SJCRH30 (cell line): ENCODE measurements at regions not wholly inside any gene's neighbourhood (a gene's known extent, or its start where the extent isn't known, plus 50 kb on each side); places are given as distances from the start of the nearest gene placed in this dataset.
"Not testable (repeated sequence)": the region's sequence is repeated elsewhere in the genome, so short reads cannot be mapped to it uniquely, and the experiment has no call there.

Source experiments
- DNase-seq, 2 experiments: peaks; one replicate each; pipeline ENCODE4 v3.0.0-alpha.2; 2015 to 2020
- H3K27ac ChIP-seq: fragments of 250-450 bp; sonication (Bioruptor Pico); 2 replicates; pipeline ENCODE4 v1.5.1; 2020; ENCODE audit warnings: mild to moderate bottlenecking, moderate library complexity
- H3K27me3 ChIP-seq: fragments of 250-450 bp; sonication (Bioruptor Pico); 2 replicates; pipeline ENCODE4 v1.5.1; 2020; ENCODE audit warnings: mild to moderate bottlenecking, moderate library complexity
- H3K36me3 ChIP-seq: fragments of 250-450 bp; sonication (Bioruptor Pico); 2 replicates; pipeline ENCODE4 v1.5.1; 2020; ENCODE audit warnings: mild to moderate bottlenecking, moderate library complexity
- H3K4me1 ChIP-seq: fragments of 250-450 bp; sonication (Bioruptor Pico); 2 replicates; pipeline ENCODE4 v1.5.1; 2020; ENCODE audit warnings: mild to moderate bottlenecking, moderate library complexity
- H3K4me3 ChIP-seq: fragments of 250-450 bp; sonication (Bioruptor Pico); 2 replicates; pipeline ENCODE4 v1.5.1; 2020; ENCODE audit warnings: mild to moderate bottlenecking, moderate library complexity
- H3K9me3 ChIP-seq: fragments of 250-450 bp; sonication (Bioruptor Pico); replicated peaks from 2 replicates; pipeline ENCODE4 v1.5.1; 2020; ENCODE audit warnings: mild to moderate bottlenecking, moderate library complexity

GRCh38 chr6:153357391-153357790, 226.3 kb upstream of the RGS17 start:
- DNase-seq: no peak
- peaks cover 14% of the 10 kb centered on the region; the same call in 1 of the 2 replicates for H3K4me1 ChIP-seq
- no peak overlapping the region for H3K4me3 ChIP-seq
- H3K27ac ChIP-seq: no peak overlapping the region
- no peaks in the 10 kb centered on the region for H3K36me3 ChIP-seq
- H3K27me3 ChIP-seq: no peaks in the 10 kb centered on the region
- 0 out of 2 replicates have a peak, but pooled peaks cover 2% of the 10 kb centered on the region for H3K9me3 ChIP-seq

- Histone ChIP-seq H3K9me3 (no peaks in the 10 kb centered on the region), H3K4me3 (no peak overlapping the region), H3K27ac (no peak overlapping the region), H3K36me3 (no peaks in the 10 kb centered on the region), H3K4me1 (no peaks in the 10 kb centered on the region), H3K27me3 (no peaks in the 10 kb centered on the region)
- DNase-seq: no peak
Measured at GRCh38 chr6:153340568-153340967, 209.5 kb upstream of the RGS17 start.

- DNase-seq: no peak
- H3K4me1 ChIP-seq: peaks cover 9% of the 10 kb centered on the region
- H3K36me3 ChIP-seq: no peaks in the 10 kb centered on the region
- H3K9me3 ChIP-seq: peaks cover 10% of the 10 kb centered on the region
- no peaks in the 10 kb centered on the region for H3K27me3 ChIP-seq
- no peak overlapping the region for H3K27ac ChIP-seq
- no peak overlapping the region for H3K4me3 ChIP-seq
Measured at GRCh38 chr6:153334121-153334520, 203.0 kb upstream of the RGS17 start.

GRCh38 chr6:153331221-153331620, 200.1 kb upstream of the RGS17 start:
- not testable (repeated sequence) for H3K27me3 ChIP-seq, H3K36me3 ChIP-seq, H3K4me3 ChIP-seq, H3K27ac ChIP-seq, H3K9me3 ChIP-seq, DNase-seq
- H3K4me1 ChIP-seq: peaks cover 36% of the 10 kb centered on the region

- Histone ChIP-seq H3K4me3 (no peak overlapping the region), H3K9me3 (peaks cover 14% of the 10 kb centered on the region), H3K27me3 (no peaks in the 10 kb centered on the region), H3K27ac (peak overlapping the region; percentile 98), H3K4me1 (peaks cover 41% of the 10 kb centered on the region), H3K36me3 (no peaks in the 10 kb centered on the region)
- DNase-seq: peak; percentile 91 to 95
Measured at GRCh38 chr6:153328194-153328593, 197.1 kb upstream of the RGS17 start.

GRCh38 chr6:153325661-153326060, 194.6 kb upstream of the RGS17 start:
- H3K27ac ChIP-seq: peak overlapping the region; percentile 98
- peaks cover 9% of the 10 kb centered on the region for H3K9me3 ChIP-seq
- peak in 1 of 2 experiments; percentile 32 for DNase-seq
- no peaks in the 10 kb centered on the region for H3K27me3 ChIP-seq
- H3K4me3 ChIP-seq: no peak overlapping the region
- H3K4me1 ChIP-seq: peaks cover 41% of the 10 kb centered on the region
- H3K36me3 ChIP-seq: no peaks in the 10 kb centered on the region

GRCh38 chr6:153312634-153313033, 181.6 kb upstream of the RGS17 start:
- H3K4me1 ChIP-seq: no peaks in the 10 kb centered on the region
- no peak overlapping the region for H3K27ac ChIP-seq
- no peaks in the 10 kb centered on the region for H3K36me3 ChIP-seq
- H3K4me3 ChIP-seq: no peak overlapping the region
- no peaks in the 10 kb centered on the region for H3K9me3 ChIP-seq
- DNase-seq: peak; percentile 70 to 87
- no peaks in the 10 kb centered on the region for H3K27me3 ChIP-seq

GRCh38 chr6:153309651-153310050, 178.6 kb upstream of the RGS17 start:
- Histone ChIP-seq H3K36me3 (no peaks in the 10 kb centered on the region), H3K9me3 (no peaks in the 10 kb centered on the region), H3K27me3 (no peaks in the 10 kb centered on the region), H3K27ac (no peak overlapping the region), H3K4me3 (no peak overlapping the region), H3K4me1 (no peaks in the 10 kb centered on the region)
- DNase-seq: no peak

- Histone ChIP-seq H3K9me3 (no peaks in the 10 kb centered on the region; the same call in 1 of the 2 replicates), H3K4me3 (no peak overlapping the region), H3K27ac (no peak overlapping the region), H3K27me3 (no peaks in the 10 kb centered on the region), H3K36me3 (no peaks in the 10 kb centered on the region), H3K4me1 (peaks cover 5% of the 10 kb centered on the region)
- DNase-seq: no peak
Measured at GRCh38 chr6:153302133-153302532, 171.1 kb upstream of the RGS17 start.

GRCh38 chr6:153301602-153302001, 170.5 kb upstream of the RGS17 start:
- no peak overlapping the region for H3K27ac ChIP-seq
- H3K9me3 ChIP-seq: no peaks in the 10 kb centered on the region; the same call in 1 of the 2 replicates
- peaks cover 5% of the 10 kb centered on the region for H3K4me1 ChIP-seq
- H3K27me3 ChIP-seq: no peaks in the 10 kb centered on the region
- DNase-seq: no peak
- no peaks in the 10 kb centered on the region for H3K36me3 ChIP-seq
- no peak overlapping the region for H3K4me3 ChIP-seq

- not testable (repeated sequence) for H3K27ac ChIP-seq, H3K36me3 ChIP-seq, DNase-seq, H3K27me3 ChIP-seq, H3K9me3 ChIP-seq, H3K4me1 ChIP-seq, H3K4me3 ChIP-seq
Measured at GRCh38 chr6:153282456-153282855, 151.4 kb upstream of the RGS17 start.

GRCh38 chr6:153275997-153276396, 144.9 kb upstream of the RGS17 start:
- Histone ChIP-seq H3K4me3 (no peak overlapping the region), H3K27me3 (no peaks in the 10 kb centered on the region), H3K36me3 (no peaks in the 10 kb centered on the region), H3K27ac (no peak overlapping the region), H3K4me1 (no peaks in the 10 kb centered on the region), H3K9me3 (no peaks in the 10 kb centered on the region)
- no peak for DNase-seq

- Histone ChIP-seq H3K4me3 (no peak overlapping the region), H3K9me3 (no peaks in the 10 kb centered on the region), H3K4me1 (no peaks in the 10 kb centered on the region), H3K27me3 (no peaks in the 10 kb centered on the region), H3K36me3 (no peaks in the 10 kb centered on the region), H3K27ac (no peak overlapping the region)
- DNase-seq: no peak
Measured at GRCh38 chr6:153272201-153272980, 141.3 kb upstream of the RGS17 start.

- no peak overlapping the region for H3K4me3 ChIP-seq
- H3K4me1 ChIP-seq: no peaks in the 10 kb centered on the region
- H3K36me3 ChIP-seq: no peaks in the 10 kb centered on the region
- H3K27ac ChIP-seq: no peak overlapping the region
- DNase-seq: no peak
- H3K27me3 ChIP-seq: no peaks in the 10 kb centered on the region
- no peaks in the 10 kb centered on the region for H3K9me3 ChIP-seq
Measured at GRCh38 chr6:153263489-153263888, 132.4 kb upstream of the RGS17 start.

- DNase-seq: no peak
- Histone ChIP-seq H3K36me3 (no peaks in the 10 kb centered on the region), H3K27ac (no peak overlapping the region), H3K9me3 (no peaks in the 10 kb centered on the region), H3K4me1 (no peaks in the 10 kb centered on the region), H3K27me3 (no peaks in the 10 kb centered on the region), H3K4me3 (no peak overlapping the region)
Measured at GRCh38 chr6:153251326-153251725, 120.2 kb upstream of the RGS17 start.

GRCh38 chr6:153237670-153238069, 106.6 kb upstream of the RGS17 start:
- H3K4me3 ChIP-seq: no peak overlapping the region
- H3K27me3 ChIP-seq: no peaks in the 10 kb centered on the region
- DNase-seq: no peak
- no peak overlapping the region for H3K27ac ChIP-seq
- no peaks in the 10 kb centered on the region for H3K36me3 ChIP-seq
- no peaks in the 10 kb centered on the region for H3K4me1 ChIP-seq
- H3K9me3 ChIP-seq: no peaks in the 10 kb centered on the region
